ENCODE measurements at regions not wholly inside any gene's neighbourhood (a gene's known extent, or its start where the extent isn't known, plus 50 kb on each side); places are given as distances from the start of the nearest gene placed in this dataset.

DNA sequence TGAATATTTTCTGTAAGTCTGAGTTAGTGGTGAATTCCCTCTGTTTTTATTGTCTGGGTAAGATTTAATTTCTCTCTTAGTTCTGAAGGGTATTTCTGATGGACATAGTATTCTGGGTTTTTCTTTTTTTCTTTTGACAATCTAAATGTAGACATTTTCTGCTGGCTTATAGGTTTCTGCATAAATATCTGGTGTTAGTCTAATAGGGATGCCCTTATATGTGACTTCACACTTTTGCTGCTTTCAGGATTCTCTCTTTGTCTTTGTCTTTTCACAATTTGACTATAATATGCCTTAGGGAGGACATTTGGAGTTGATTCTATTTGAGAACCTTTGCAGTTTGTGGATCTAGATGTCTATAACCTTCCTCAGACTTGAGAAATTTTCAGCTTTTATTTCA, 667.2 kb downstream of the EPHA7 start:
- Histone ChIP-seq H3K36me3 (replicated peaks in 1 of 2; ENCODE audit: control insufficient read depth in 1 of 2, insufficient read depth in 2 of 2, low read length in 2 of 2) (no peaks in the 10 kb centered on the region), H3K27me3 (ENCODE audit: control insufficient read depth in 2 of 2, insufficient read depth in 2 of 2, low read length in 2 of 2) (no peaks in the 10 kb centered on the region)
- H3K27me3 Mint-ChIP-seq (ENCODE audit: low read depth in 3 of 3) = peaks cover 0 to 2% (median 0%) of the 10 kb centered on the region in 3 donors

DNA sequence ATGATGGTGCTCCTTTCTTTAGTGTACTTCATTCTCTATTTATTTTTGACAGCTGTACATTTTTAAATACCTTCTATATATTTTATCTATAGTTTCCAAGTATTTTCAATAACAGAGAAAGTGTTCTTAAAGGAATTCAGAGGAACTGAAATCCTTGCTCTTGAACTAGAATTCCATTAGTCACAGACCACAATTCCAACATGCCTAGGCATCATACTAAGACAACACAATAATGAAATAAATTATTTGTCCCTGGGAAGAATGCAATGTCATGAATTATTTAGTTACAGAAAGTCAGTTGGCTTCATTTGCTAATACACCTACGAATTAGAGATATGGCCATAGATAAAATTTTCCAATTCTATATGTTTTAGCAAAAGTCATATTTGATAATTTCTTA, 671.2 kb downstream of the EPHA7 start:
- DNase-seq = no peak
- H3K27me3 ChIP-seq (ENCODE audit: control insufficient read depth in 2 of 2, insufficient read depth in 2 of 2, low read length in 2 of 2) = no peaks in the 10 kb centered on the region
- H3K36me3 ChIP-seq (replicated peaks in 1 of 2; ENCODE audit: control insufficient read depth in 1 of 2, insufficient read depth in 2 of 2, low read length in 2 of 2) = no peaks in the 10 kb centered on the region
- no peaks in the 10 kb centered on the region for H3K4me1 Mint-ChIP-seq
- H3K27ac ChIP-seq (ENCODE audit: low read depth in 1 of 2, low read length in 2 of 2) = no peak overlapping the region
- peaks cover under 1 to 8% (median 2%) of the 10 kb centered on the region in 7 donors for H3K9me3 Mint-ChIP-seq
- H3K79me2 ChIP-seq (ENCODE audit: insufficient read depth, low read length) = no peaks in the 10 kb centered on the region
- H3K27me3 Mint-ChIP-seq (ENCODE audit: low read depth in 3 of 3) = peaks cover 0 to 2% (median 0%) of the 10 kb centered on the region in 3 donors
- no peak overlapping the region for H3K4me3 ChIP-seq (replicated peaks in 1 of 3; ENCODE audit: low read depth in 2 of 3, low read length in 3 of 3)
- intact Hi-C loops (cut with micrococcal nuclease) = no loop called here
- H3K27ac Mint-ChIP-seq = no peak overlapping the region
- H3K4me1 ChIP-seq (ENCODE audit: control insufficient read depth in 1 of 2, insufficient read depth in 2 of 2, low read length in 2 of 2) = no peaks in the 10 kb centered on the region
- H3K36me3 Mint-ChIP-seq = no peaks in the 10 kb centered on the region
- H3K4me2 ChIP-seq (replicated peaks; ENCODE audit: extremely low read depth, low read length, poor library complexity, severe bottlenecking) = no peak overlapping the region
- H2AFZ ChIP-seq (ENCODE audit: insufficient read depth, low read depth, low read length, poor library complexity, severe bottlenecking) = no peak overlapping the region
- no peak overlapping the region for H3K9ac ChIP-seq (ENCODE audit: insufficient read depth, low read length, poor library complexity, severe bottlenecking)
- no peaks in the 10 kb centered on the region for H4K20me1 ChIP-seq (ENCODE audit: insufficient read depth, low read length)
- H3K9me3 ChIP-seq (replicated peaks in 1 of 2; ENCODE audit: control insufficient read depth in 1 of 2, insufficient read depth in 1 of 2, low read length in 2 of 2) = no peaks in the 10 kb centered on the region
- TF ChIP-seq, protein P1, sequence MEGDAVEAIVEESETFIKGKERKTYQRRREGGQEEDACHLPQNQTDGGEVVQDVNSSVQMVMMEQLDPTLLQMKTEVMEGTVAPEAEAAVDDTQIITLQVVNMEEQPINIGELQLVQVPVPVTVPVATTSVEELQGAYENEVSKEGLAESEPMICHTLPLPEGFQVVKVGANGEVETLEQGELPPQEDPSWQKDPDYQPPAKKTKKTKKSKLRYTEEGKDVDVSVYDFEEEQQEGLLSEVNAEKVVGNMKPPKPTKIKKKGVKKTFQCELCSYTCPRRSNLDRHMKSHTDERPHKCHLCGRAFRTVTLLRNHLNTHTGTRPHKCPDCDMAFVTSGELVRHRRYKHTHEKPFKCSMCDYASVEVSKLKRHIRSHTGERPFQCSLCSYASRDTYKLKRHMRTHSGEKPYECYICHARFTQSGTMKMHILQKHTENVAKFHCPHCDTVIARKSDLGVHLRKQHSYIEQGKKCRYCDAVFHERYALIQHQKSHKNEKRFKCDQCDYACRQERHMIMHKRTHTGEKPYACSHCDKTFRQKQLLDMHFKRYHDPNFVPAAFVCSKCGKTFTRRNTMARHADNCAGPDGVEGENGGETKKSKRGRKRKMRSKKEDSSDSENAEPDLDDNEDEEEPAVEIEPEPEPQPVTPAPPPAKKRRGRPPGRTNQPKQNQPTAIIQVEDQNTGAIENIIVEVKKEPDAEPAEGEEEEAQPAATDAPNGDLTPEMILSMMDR (IDR thresholded peaks at IDR 0.05) = no peak
- no CpG with 5 or more reads among the region's 1 CpG for WGBS (ENCODE audit: insufficient coverage)
- H3K4me3 Mint-ChIP-seq = no peak overlapping the region

More for the DNA sequence above, 667.2 kb downstream of the EPHA7 start:
- intact Hi-C loops (cut with micrococcal nuclease) = no loop called here
- no peaks in the 10 kb centered on the region for H3K79me2 ChIP-seq (ENCODE audit: insufficient read depth, low read length)
- H3K4me3 ChIP-seq (replicated peaks in 1 of 3; ENCODE audit: low read depth in 2 of 3, low read length in 3 of 3) = no peak overlapping the region
- no peaks in the 10 kb centered on the region for H3K4me1 Mint-ChIP-seq
- H4K20me1 ChIP-seq (ENCODE audit: insufficient read depth, low read length) = no peaks in the 10 kb centered on the region
- DNase-seq = no peak
- H3K4me2 ChIP-seq (replicated peaks; ENCODE audit: extremely low read depth, low read length, poor library complexity, severe bottlenecking) = no peak overlapping the region
- H3K4me3 Mint-ChIP-seq = no peak overlapping the region
- no peak overlapping the region for H3K27ac ChIP-seq (ENCODE audit: low read depth in 1 of 2, low read length in 2 of 2)
- H3K36me3 Mint-ChIP-seq = no peaks in the 10 kb centered on the region
- no peak overlapping the region for H3K27ac Mint-ChIP-seq
- H3K9me3 Mint-ChIP-seq = peaks cover 0 to 13% (median 4%) of the 10 kb centered on the region in 7 donors
- H2AFZ ChIP-seq (ENCODE audit: insufficient read depth, low read depth, low read length, poor library complexity, severe bottlenecking) = no peak overlapping the region
- TF ChIP-seq, protein P1 (IDR thresholded peaks at IDR 0.05) = no peak
- no peak overlapping the region for H3K9ac ChIP-seq (ENCODE audit: insufficient read depth, low read length, poor library complexity, severe bottlenecking)
- peaks cover 0 to 13% of the 10 kb centered on the region in 2 donors for H3K9me3 ChIP-seq (replicated peaks in 1 of 2; ENCODE audit: control insufficient read depth in 1 of 2, insufficient read depth in 1 of 2, low read length in 2 of 2)
- no peaks in the 10 kb centered on the region for H3K4me1 ChIP-seq (ENCODE audit: control insufficient read depth in 1 of 2, insufficient read depth in 2 of 2, low read length in 2 of 2)
